GM21526 (cell line): ENCODE measurements at regions not wholly inside any gene's neighbourhood (a gene's known extent, or its start where the extent isn't known, plus 50 kb on each side); places are given as distances from the start of the nearest gene placed in this dataset.

Experiments used
- ATAC-seq: cut with Tn5 transposase; IDR thresholded peaks from one replicate; pipeline ENCODE4 v1.9.1; 2021; ENCODE audit warnings: moderate library complexity; ENCODE audit not compliant: unreplicated experiment, low FRiP score

GRCh38 chr10:44203535-44203934 is 181.4 kb downstream of the CXCL12 start:
- no peak for ATAC-seq

- ATAC-seq: no peak
Observed at GRCh38 chr10:44202952-44203351, 181.9 kb downstream of the CXCL12 start.

GRCh38 chr10:44201656-44202055 is 183.2 kb downstream of the CXCL12 start:
- no peak for ATAC-seq

GRCh38 chr10:44201011-44201410 is 183.9 kb downstream of the CXCL12 start:
- no peak for ATAC-seq

- no peak for ATAC-seq
Observed at GRCh38 chr10:44199991-44200655, 184.8 kb downstream of the CXCL12 start.

- no peak for ATAC-seq
Observed at GRCh38 chr10:44199267-44199666, 185.6 kb downstream of the CXCL12 start.

- no peak for ATAC-seq
Observed at GRCh38 chr10:44198780-44199097, 186.2 kb downstream of the CXCL12 start.

- no peak for ATAC-seq
Observed at GRCh38 chr10:44198096-44198779, 186.7 kb downstream of the CXCL12 start.

GRCh38 chr10:44197646-44198045 is 187.3 kb downstream of the CXCL12 start:
- ATAC-seq: no peak

GRCh38 chr10:44196336-44196735 is 188.6 kb downstream of the CXCL12 start:
- ATAC-seq: no peak

GRCh38 chr10:44196008-44196320 is 188.9 kb downstream of the CXCL12 start:
- ATAC-seq: no peak

GRCh38 chr10:44195112-44196007 is 189.5 kb downstream of the CXCL12 start:
- no peak for ATAC-seq

- ATAC-seq: no peak
Observed at GRCh38 chr10:44194435-44194834, 190.5 kb downstream of the CXCL12 start.

- ATAC-seq: no peak
Observed at GRCh38 chr10:44193567-44194220, 191.2 kb downstream of the CXCL12 start.

- ATAC-seq: no peak
Observed at GRCh38 chr10:44193166-44193565, 191.7 kb downstream of the CXCL12 start.

- no peak for ATAC-seq
Observed at GRCh38 chr10:44192435-44192834, 192.5 kb downstream of the CXCL12 start.

GRCh38 chr10:44190541-44190940 is 194.4 kb downstream of the CXCL12 start:
- ATAC-seq: no peak

- no peak for ATAC-seq
Observed at GRCh38 chr10:44186821-44187220, 198.1 kb downstream of the CXCL12 start.

GRCh38 chr10:44186150-44186549 is 198.7 kb downstream of the CXCL12 start:
- ATAC-seq: no peak

- ATAC-seq: no peak
Observed at GRCh38 chr10:44185315-44185666, 199.6 kb downstream of the CXCL12 start.

GRCh38 chr10:44184633-44185314 is 200.1 kb downstream of the CXCL12 start:
- ATAC-seq: no peak
